DND-41 (cell line): ENCODE measurements at regions not wholly inside any gene's neighbourhood (a gene's known extent, or its start where the extent isn't known, plus 50 kb on each side); places are given as distances from the start of the nearest gene placed in this dataset.

Experiments used
- ATAC-seq: fragments of 200-7000 bp; cut with Tn5 transposase; 3 replicates; pipeline ENCODE4 v1.9.1; 2021; ENCODE audit warnings: low read depth; ENCODE audit not compliant: insufficient read depth
- DNase-seq: peaks from one replicate; pipeline ENCODE4 v3.0.0-alpha.2; 2020
- H2AFZ ChIP-seq: 2 replicates; pipeline ENCODE4 v1.6.0; 2012; ENCODE audit warnings: low read depth, low read length
- H3K27ac ChIP-seq: 2 replicates; pipeline ENCODE4 v1.5.1; 2012; ENCODE audit warnings: low read length, inconsistent platforms
- H3K27me3 ChIP-seq: fragments of 200-600 bp; sonication (generic); 2 replicates; pipeline ENCODE4 v1.6.0; 2012; ENCODE audit warnings: low read length, mild to moderate bottlenecking, inconsistent platforms; ENCODE audit not compliant: insufficient read depth, poor library complexity
- H3K36me3 ChIP-seq: 2 replicates; pipeline ENCODE4 v1.5.1; 2012; ENCODE audit warnings: low read length, inconsistent platforms; ENCODE audit not compliant: insufficient read depth
- H3K4me1 ChIP-seq: 2 replicates; pipeline ENCODE4 v1.5.1; 2012; ENCODE audit warnings: mild to moderate bottlenecking, low read length; ENCODE audit not compliant: insufficient read depth
- H3K4me2 ChIP-seq: 2 replicates; pipeline ENCODE4 v1.6.0; 2012; ENCODE audit warnings: mild to moderate bottlenecking, moderate library complexity, low read length, inconsistent platforms; ENCODE audit not compliant: insufficient read depth
- H3K4me3 ChIP-seq, 2 experiments: fragments of 200-600 bp in 1 of 2; shearing (Covaris generic) in 1 of 2; 2 replicates each; pipeline ENCODE4 v1.5.1; 2012 to 2016; ENCODE audit warnings: inconsistent platforms in 2 of 2, low read length in 2 of 2, mild to moderate bottlenecking in 2 of 2, low read depth in 1 of 2, moderate library complexity in 1 of 2
- H3K79me2 ChIP-seq: 2 replicates; pipeline ENCODE4 v1.6.0; 2012; ENCODE audit warnings: low read length, inconsistent platforms; ENCODE audit not compliant: insufficient read depth
- H3K9ac ChIP-seq: 2 replicates; pipeline ENCODE4 v1.6.0; 2012; ENCODE audit warnings: low read depth, mild to moderate bottlenecking, inconsistent platforms, low read length, moderate library complexity
- H3K9me3 ChIP-seq: 2 replicates; pipeline ENCODE4 v1.5.1; 2012; ENCODE audit warnings: low read length, moderate library complexity, mild to moderate bottlenecking, inconsistent platforms; ENCODE audit not compliant: insufficient read depth, severe bottlenecking
- H4K20me1 ChIP-seq: 2 replicates; pipeline ENCODE4 v1.6.0; 2012; ENCODE audit warnings: low read length; ENCODE audit not compliant: insufficient read depth
- EZH2 ChIP-seq: IDR thresholded peaks from 3 replicates; pipeline ENCODE4 v1.6.1; 2012; ENCODE audit warnings: borderline replicate concordance, low read depth, mild to moderate bottlenecking, moderate library complexity, low read length, inconsistent platforms; ENCODE audit not compliant: severe bottlenecking
- TF ChIP-seq, protein P1 (sequence below): IDR thresholded peaks from 2 replicates; pipeline ENCODE4 v1.5.1; 2012; ENCODE audit warnings: borderline replicate concordance, low read length, moderate library complexity, mild to moderate bottlenecking; ENCODE audit not compliant: poor library complexity, severe bottlenecking; ENCODE audit errors: extremely low read depth

DNA sequence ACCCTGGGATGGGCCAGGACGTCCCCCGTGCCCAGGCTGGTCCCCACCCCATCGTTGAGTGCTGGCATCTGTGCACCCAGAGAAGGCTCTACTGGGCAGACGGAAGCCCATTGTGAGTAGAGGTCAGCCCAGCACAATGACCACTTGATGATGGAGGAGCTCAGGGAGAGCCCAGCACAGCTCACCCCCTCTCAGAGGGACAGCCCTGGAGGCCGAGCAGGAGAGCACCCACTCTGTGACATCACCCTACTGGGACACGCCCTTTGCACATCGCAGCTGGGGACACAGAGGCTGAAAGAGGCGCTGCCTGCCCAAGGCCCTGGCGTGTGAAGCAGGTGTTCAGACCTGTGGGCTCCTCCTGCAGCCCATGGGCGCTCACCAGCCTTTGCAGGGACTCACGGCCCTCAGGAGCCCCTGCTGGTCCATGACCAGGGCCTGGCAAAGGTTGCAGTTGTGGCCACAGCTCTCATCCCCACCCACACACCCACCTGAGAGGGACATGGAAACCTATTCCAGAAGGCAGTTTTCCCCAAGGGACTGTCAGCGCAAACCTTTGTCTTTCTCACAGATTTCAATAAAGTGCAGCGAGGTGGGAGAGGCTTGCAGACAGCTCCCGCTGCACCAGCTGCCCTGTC is 67.2 kb upstream of the PPP2R2D start:
- Histone ChIP-seq H4K20me1 (no peaks in the 10 kb centered on the region), H3K4me2 (no peak overlapping the region), H3K4me3 (no peak overlapping the region), H2AFZ (no peak overlapping the region), H3K27me3 (no peaks in the 10 kb centered on the region), H3K9ac (no peak overlapping the region), H3K27ac (no peak overlapping the region), H3K79me2 (no peaks in the 10 kb centered on the region), H3K36me3 (no peaks in the 10 kb centered on the region), H3K4me1 (no peaks in the 10 kb centered on the region), H3K9me3 (no peaks in the 10 kb centered on the region)
- no peak for DNase-seq
- no peak for ATAC-seq
- TF ChIP-seq EZH2, result no peak
- TF ChIP-seq, protein P1, sequence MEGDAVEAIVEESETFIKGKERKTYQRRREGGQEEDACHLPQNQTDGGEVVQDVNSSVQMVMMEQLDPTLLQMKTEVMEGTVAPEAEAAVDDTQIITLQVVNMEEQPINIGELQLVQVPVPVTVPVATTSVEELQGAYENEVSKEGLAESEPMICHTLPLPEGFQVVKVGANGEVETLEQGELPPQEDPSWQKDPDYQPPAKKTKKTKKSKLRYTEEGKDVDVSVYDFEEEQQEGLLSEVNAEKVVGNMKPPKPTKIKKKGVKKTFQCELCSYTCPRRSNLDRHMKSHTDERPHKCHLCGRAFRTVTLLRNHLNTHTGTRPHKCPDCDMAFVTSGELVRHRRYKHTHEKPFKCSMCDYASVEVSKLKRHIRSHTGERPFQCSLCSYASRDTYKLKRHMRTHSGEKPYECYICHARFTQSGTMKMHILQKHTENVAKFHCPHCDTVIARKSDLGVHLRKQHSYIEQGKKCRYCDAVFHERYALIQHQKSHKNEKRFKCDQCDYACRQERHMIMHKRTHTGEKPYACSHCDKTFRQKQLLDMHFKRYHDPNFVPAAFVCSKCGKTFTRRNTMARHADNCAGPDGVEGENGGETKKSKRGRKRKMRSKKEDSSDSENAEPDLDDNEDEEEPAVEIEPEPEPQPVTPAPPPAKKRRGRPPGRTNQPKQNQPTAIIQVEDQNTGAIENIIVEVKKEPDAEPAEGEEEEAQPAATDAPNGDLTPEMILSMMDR, result no peak

DNA sequence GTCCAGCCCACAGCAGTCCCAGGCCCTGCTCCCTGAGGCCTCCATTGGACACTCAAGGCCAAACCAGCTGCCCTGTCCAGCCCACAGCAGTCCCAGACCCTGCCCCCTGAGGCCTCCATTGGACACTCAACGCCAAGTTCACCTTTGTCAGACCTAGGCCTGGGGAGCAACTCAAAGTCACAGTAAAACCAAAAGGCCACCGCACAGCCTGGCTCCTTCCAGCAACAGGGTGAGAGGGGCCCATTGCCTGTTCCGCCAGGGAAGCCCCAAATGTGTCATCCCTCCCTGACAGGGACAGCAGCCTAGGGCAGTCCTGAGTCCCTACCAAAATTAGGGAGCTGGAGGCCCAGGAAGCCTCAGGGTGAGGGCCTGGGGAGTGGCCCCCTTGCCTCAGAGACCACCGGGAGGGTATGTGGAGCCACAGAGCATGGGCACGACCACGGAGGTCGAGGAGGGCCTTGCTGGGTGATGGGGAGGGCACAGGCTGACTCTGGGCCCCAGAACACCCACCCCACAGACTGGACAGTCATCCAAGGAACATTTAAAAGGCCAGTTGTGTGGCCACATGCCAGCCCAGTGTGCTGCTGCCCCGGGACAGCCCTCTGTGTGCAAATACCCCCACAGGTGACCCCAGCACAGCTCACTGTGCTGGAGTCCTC is 66.5 kb upstream of the PPP2R2D start:
- Histone ChIP-seq H4K20me1 (no peaks in the 10 kb centered on the region), H3K27ac (no peak overlapping the region), H3K4me3 (no peak overlapping the region), H2AFZ (no peak overlapping the region), H3K4me2 (no peak overlapping the region), H3K4me1 (no peaks in the 10 kb centered on the region), H3K9me3 (no peaks in the 10 kb centered on the region), H3K9ac (no peak overlapping the region), H3K36me3 (no peaks in the 10 kb centered on the region), H3K27me3 (no peaks in the 10 kb centered on the region), H3K79me2 (no peaks in the 10 kb centered on the region)
- no peak for DNase-seq
- TF ChIP-seq, protein P1, result no peak
- ATAC-seq, result no peak

DNA sequence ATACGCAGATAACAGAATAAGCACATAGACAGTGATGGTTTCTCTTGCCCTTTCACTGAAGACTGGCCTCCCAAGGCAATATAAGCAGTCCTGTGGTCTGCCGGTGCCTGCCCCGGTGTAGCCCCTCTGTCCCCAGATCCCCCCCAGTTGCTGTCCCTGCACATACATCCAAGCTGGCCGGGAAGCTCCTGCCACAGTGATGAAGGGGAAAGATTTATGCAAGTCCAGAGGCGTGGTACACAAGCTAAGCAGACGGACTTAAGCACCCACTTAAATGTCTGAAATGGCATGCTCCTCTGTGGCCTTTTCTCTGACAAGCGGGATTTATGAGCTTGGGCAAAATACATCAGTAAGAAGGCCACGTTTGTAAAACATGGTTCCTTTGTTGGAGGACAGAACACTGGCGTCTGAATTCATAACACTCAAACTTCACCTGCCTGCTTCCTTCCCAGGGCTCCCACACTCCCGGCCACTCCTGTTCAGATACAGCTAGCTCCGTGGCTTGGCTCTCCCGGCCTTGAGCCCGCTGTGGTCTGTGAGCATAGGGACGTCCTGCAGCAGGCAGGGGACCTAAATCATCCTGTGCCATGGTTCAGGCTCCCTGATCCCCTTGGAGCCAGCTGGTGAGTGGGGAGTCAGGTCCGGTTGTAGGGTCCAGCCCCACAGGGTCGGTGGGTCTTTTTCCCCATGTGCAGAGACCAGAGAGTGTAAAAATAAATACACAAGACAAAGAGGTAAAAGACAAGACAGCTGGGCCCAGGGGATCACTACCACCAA is 61.7 kb upstream of the PPP2R2D start:
- no peak overlapping the region for H3K27ac ChIP-seq
- H3K9ac ChIP-seq, result no peak overlapping the region
- no peaks in the 10 kb centered on the region for H3K79me2 ChIP-seq
- H3K4me3 ChIP-seq, result no peak overlapping the region
- no peak overlapping the region for H2AFZ ChIP-seq
- H3K4me2 ChIP-seq, result no peak overlapping the region
- no peaks in the 10 kb centered on the region for H3K36me3 ChIP-seq
- DNase-seq (no peak), ATAC-seq (no peak)
- TF ChIP-seq, protein P1, result no peak
- no peak for TF ChIP-seq EZH2
- no peaks in the 10 kb centered on the region for H3K9me3 ChIP-seq
- H3K27me3 ChIP-seq, result no peaks in the 10 kb centered on the region
- H4K20me1 ChIP-seq, result no peaks in the 10 kb centered on the region
- H3K4me1 ChIP-seq, result no peaks in the 10 kb centered on the region
